HG03045 (cell line): ENCODE measurements at regions not wholly inside any gene's neighbourhood (a gene's known extent, or its start where the extent isn't known, plus 50 kb on each side); places are given as distances from the start of the nearest gene placed in this dataset.

ENCODE experiments used
- ATAC-seq: cut with Tn5 transposase; IDR thresholded peaks from one replicate; pipeline ENCODE4 v1.9.1; 2021; ENCODE audit warnings: mild to moderate bottlenecking, moderate library complexity; ENCODE audit not compliant: unreplicated experiment

- no peak for ATAC-seq
Observed at GRCh38 chr6:71476872-71477271, 188.3 kb downstream of the OGFRL1 start.

- no peak for ATAC-seq
Observed at GRCh38 chr6:71478834-71479541, 190.4 kb downstream of the OGFRL1 start.

GRCh38 chr6:71480577-71480976, 192.0 kb downstream of the OGFRL1 start:
- no peak for ATAC-seq

- no peak for ATAC-seq
Observed at GRCh38 chr6:71481011-71481410, 192.4 kb downstream of the OGFRL1 start.

- ATAC-seq: no peak
Observed at GRCh38 chr6:71481801-71482200, 193.2 kb downstream of the OGFRL1 start.

GRCh38 chr6:71482742-71483141, 194.1 kb downstream of the OGFRL1 start:
- ATAC-seq: no peak

- no peak for ATAC-seq
Observed at GRCh38 chr6:71486461-71486860, 197.8 kb downstream of the OGFRL1 start.

- no peak for ATAC-seq
Observed at GRCh38 chr6:71488186-71488585, 199.6 kb downstream of the OGFRL1 start.

GRCh38 chr6:71489736-71490135, 201.1 kb downstream of the OGFRL1 start:
- no peak for ATAC-seq

GRCh38 chr6:71490876-71491275, 202.3 kb downstream of the OGFRL1 start:
- no peak for ATAC-seq

GRCh38 chr6:71491844-71492243, 203.2 kb downstream of the OGFRL1 start:
- no peak for ATAC-seq

GRCh38 chr6:71492668-71493067, 204.1 kb downstream of the OGFRL1 start:
- ATAC-seq: no peak

- ATAC-seq: peak; percentile 100
Observed at GRCh38 chr6:71496018-71496721, 207.6 kb downstream of the OGFRL1 start.

- no peak for ATAC-seq
Observed at GRCh38 chr6:71496722-71497033, 208.1 kb downstream of the OGFRL1 start.

- ATAC-seq: no peak
Observed at GRCh38 chr6:71498638-71499037, 210.0 kb downstream of the OGFRL1 start.

- no peak for ATAC-seq
Observed at GRCh38 chr6:71499667-71500066, 211.1 kb downstream of the OGFRL1 start.

GRCh38 chr6:71502168-71502567, 213.6 kb downstream of the OGFRL1 start:
- ATAC-seq: no peak

- no peak for ATAC-seq
Observed at GRCh38 chr6:71502956-71503355, 214.3 kb downstream of the OGFRL1 start.

- ATAC-seq: no peak
Observed at GRCh38 chr6:71507183-71507582, 218.6 kb downstream of the OGFRL1 start.

GRCh38 chr6:71509191-71510005, 220.8 kb downstream of the OGFRL1 start:
- ATAC-seq: no peak

GRCh38 chr6:71510057-71510713, 221.6 kb downstream of the OGFRL1 start:
- ATAC-seq: peak; percentile 79
